AG09309 (cell line): ENCODE measurements at regions not wholly inside any gene's neighbourhood (a gene's known extent, or its start where the extent isn't known, plus 50 kb on each side); places are given as distances from the start of the nearest gene placed in this dataset.

Experiments used
- DNase-seq: peaks from one replicate; pipeline ENCODE4 v3.0.0-alpha.2; 2010; ENCODE audit warnings: low read depth
- H3K4me3 ChIP-seq: 2 replicates; pipeline ENCODE4 v1.5.1; 2011; ENCODE audit warnings: mild to moderate bottlenecking, low read depth, low read length, moderate library complexity; ENCODE audit not compliant: control insufficient read depth
- CTCF ChIP-seq: IDR thresholded peaks from 2 replicates; pipeline ENCODE4 v1.5.1; 2011; ENCODE audit warnings: mild to moderate bottlenecking, low read depth, low read length, inconsistent platforms; ENCODE audit not compliant: insufficient read depth, control insufficient read depth; ENCODE audit errors: missing control alignments

- no peak overlapping the region for H3K4me3 ChIP-seq
- DNase-seq, result no peak
- TF ChIP-seq CTCF, result no peak
Observed at GRCh38 chr7:35315517-35315916, 61.6 kb upstream of the TBX20 start.

GRCh38 chr7:35314354-35314753, 60.5 kb upstream of the TBX20 start:
- H3K4me3 ChIP-seq, result no peak overlapping the region
- DNase-seq, result no peak
- TF ChIP-seq CTCF, result no peak

GRCh38 chr7:35313575-35313974, 59.7 kb upstream of the TBX20 start:
- no peak for DNase-seq
- no peak overlapping the region for H3K4me3 ChIP-seq
- TF ChIP-seq CTCF, result no peak
